ENCODE measurements at regions not wholly inside any gene's neighbourhood (a gene's known extent, or its start where the extent isn't known, plus 50 kb on each side); places are given as distances from the start of the nearest gene placed in this dataset.

DNA sequence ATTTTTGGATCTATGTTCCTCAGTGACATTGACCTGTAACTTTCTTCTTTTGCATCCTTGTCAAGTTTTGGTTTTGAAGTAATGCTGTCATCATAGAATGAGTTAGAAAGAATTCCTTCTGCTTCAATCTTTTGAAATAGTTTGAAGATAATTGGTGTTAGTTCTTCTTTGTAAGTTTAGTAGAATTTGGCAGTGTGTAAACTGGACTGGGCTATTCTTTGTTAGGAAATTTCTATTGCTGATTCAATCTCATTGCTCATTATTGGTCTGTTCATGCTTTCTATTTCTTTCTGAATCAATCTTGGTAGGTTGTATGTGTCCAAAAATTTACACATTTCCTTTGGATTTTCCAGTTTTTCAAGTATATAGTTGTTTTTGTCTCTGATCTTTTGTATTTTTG, 101.7 kb upstream of the SPRY2 start:
- no peak overlapping the region for H3K4me3 ChIP-seq (ENCODE audit: low read depth, low read length)
- TF ChIP-seq, protein P1, sequence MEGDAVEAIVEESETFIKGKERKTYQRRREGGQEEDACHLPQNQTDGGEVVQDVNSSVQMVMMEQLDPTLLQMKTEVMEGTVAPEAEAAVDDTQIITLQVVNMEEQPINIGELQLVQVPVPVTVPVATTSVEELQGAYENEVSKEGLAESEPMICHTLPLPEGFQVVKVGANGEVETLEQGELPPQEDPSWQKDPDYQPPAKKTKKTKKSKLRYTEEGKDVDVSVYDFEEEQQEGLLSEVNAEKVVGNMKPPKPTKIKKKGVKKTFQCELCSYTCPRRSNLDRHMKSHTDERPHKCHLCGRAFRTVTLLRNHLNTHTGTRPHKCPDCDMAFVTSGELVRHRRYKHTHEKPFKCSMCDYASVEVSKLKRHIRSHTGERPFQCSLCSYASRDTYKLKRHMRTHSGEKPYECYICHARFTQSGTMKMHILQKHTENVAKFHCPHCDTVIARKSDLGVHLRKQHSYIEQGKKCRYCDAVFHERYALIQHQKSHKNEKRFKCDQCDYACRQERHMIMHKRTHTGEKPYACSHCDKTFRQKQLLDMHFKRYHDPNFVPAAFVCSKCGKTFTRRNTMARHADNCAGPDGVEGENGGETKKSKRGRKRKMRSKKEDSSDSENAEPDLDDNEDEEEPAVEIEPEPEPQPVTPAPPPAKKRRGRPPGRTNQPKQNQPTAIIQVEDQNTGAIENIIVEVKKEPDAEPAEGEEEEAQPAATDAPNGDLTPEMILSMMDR (IDR thresholded peaks at IDR 0.05; ENCODE audit: low read depth, low read length): no peak

DNA sequence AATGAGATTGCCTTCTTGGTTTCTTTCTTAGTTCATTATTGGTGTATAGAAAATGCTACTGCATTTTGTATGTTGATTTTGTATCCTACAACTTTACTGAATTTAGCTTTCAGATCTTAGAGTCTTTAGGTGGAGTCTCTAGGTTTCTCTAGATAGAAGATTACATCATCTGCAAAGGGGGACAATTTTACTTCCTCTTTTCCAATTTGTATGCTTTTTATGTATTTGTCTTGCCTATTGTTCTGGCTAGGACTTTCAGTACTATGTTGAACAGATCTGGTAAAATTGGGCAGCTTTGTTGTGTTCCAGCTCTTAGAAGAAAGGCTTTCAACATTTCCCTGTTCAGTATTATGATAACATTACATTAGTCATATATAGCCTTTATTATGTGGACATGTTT, 101.0 kb upstream of the SPRY2 start:
- TF ChIP-seq, protein P1 (IDR thresholded peaks at IDR 0.05; ENCODE audit: low read depth, low read length): no peak
- no peak overlapping the region for H3K4me3 ChIP-seq (ENCODE audit: low read depth, low read length)

DNA sequence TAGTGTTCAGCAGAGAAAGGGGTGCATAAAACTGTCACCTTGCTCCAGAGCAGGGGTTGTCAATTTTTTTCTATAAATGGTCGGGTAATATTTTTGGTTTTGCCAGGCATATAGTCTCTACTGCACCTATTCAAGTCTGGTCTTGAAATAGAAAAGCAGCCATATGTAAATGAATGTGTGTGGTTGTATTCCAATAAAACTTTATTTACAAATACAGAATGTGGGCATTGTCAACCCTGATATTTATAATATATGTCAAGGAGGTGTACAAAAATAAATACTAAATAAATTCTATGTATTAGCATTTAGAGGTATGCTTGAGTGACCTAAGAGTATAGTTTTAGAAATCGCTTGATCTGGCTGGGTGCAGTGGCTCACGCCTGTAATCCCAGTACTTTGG, 97.6 kb upstream of the SPRY2 start:
- TF ChIP-seq, protein P1 (IDR thresholded peaks at IDR 0.05; ENCODE audit: low read depth, low read length): no peak
- no peak overlapping the region for H3K4me3 ChIP-seq (ENCODE audit: low read depth, low read length)

DNA sequence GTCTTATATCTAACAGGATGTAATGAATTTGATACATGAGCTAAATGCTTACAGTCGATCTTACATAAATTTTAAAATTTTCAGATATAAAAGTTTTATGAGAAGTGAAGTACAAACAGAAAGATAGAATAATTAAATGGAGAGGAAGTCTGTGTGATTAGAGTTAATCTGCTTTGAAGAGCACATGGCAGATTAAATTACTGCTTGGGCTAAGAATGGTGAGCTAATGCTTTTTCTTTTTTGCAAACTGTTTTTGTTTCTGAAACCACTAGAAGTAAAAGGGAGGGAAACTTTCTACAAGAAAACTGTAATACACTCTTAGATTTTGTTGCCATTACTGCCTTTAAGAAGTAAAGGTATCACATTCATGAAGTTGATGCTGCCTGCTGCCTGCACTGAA, 96.3 kb upstream of the SPRY2 start:
- TF ChIP-seq, protein P1 (IDR thresholded peaks at IDR 0.05; ENCODE audit: low read depth, low read length): no peak
- no peak overlapping the region for H3K4me3 ChIP-seq (ENCODE audit: low read depth, low read length)

DNA sequence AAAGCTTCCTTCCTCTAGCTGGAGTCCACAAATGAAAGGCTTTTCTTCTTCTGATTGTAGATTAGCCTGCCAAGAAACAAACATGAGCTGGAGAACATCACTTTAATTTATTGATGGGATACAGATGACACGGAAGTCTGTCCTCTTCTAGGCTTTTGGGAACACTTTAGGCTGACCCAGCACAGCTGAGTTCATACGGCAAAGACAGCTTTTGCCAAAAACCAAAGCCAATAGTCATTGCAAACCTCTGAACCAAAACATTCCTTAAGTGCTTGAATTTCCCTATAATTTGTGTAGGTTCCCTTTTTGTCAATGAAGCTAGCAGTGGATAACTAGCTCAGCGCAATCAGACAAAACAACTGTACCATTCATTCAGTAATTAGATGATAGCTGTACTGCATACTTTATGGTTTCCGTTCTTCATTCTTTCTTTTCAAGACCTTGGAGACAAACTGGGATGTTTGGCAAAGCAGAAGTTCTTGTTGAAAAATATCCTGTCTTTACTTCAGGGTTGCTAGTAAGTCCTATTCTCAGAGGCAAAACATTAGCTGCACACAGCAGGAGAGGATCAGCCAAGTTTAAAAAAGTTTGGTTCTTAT, 95.7 kb upstream of the SPRY2 start:
- H3K4me3 ChIP-seq (ENCODE audit: low read depth, low read length): no peak overlapping the region
- TF ChIP-seq, protein P1 (IDR thresholded peaks at IDR 0.05; ENCODE audit: low read depth, low read length): no peak

DNA sequence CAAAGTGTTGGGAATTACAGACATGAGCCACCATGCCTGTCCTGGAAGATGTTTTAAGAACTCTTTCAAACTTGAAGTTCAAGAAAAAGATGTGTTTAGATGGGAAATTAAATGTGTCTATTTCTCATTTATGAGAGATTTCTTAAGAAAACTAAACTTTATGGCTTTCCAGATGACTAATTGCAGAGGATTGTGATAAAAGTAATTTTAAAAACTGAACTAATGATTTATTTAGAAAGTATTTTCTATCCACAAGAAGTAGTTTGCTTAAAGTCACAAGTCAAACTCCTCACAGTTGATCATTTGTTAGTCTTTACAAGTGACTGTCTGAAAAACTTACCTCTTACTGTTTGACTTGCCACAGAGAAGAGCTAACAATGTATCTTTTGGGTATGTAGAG, 89.6 kb upstream of the SPRY2 start:
- TF ChIP-seq, protein P1 (IDR thresholded peaks at IDR 0.05; ENCODE audit: low read depth, low read length): no peak
- H3K4me3 ChIP-seq (ENCODE audit: low read depth, low read length): no peak overlapping the region

DNA sequence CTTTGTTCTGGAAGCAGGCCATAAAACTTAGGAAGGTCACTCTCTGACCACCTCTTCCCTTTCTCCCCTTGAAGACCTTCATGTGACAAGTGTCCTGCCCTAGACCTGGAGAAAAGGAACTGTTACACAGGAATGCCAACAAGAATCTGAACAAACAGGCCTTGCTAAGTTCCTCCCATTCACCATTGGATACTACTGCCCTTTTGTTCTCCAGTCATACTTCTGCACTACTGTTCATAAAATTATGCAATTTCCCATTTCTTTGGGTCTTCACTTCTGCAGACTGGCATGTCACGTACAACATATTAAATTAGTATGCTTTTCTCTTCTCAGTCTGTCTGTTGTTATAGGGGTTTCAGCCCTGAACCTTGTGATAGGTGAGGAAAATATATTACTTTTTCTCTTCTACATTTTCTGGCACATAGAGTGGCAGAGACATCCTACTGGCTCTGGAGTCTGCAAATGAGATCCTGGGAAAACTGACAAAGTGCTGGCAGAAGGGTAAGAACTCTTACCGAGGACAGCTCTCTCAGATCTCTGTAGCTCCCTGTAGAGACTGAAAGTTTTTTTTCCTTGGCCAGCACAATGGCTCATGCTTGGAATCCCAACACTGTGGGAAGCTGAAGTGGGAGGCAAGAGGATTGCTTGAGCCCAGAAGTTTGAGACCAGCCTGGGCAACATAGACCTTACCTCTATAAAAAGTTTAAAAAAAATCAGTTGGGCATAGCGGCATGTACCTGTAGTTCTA, 87.6 kb upstream of the SPRY2 start:
- TF ChIP-seq, protein P1 (IDR thresholded peaks at IDR 0.05; ENCODE audit: low read depth, low read length): no peak
- no peak overlapping the region for H3K4me3 ChIP-seq (ENCODE audit: low read depth, low read length)

Data from WI38 (cell line).